ENCODE measurements at regions not wholly inside any gene's neighbourhood (a gene's known extent, or its start where the extent isn't known, plus 50 kb on each side); places are given as distances from the start of the nearest gene placed in this dataset.

DNA sequence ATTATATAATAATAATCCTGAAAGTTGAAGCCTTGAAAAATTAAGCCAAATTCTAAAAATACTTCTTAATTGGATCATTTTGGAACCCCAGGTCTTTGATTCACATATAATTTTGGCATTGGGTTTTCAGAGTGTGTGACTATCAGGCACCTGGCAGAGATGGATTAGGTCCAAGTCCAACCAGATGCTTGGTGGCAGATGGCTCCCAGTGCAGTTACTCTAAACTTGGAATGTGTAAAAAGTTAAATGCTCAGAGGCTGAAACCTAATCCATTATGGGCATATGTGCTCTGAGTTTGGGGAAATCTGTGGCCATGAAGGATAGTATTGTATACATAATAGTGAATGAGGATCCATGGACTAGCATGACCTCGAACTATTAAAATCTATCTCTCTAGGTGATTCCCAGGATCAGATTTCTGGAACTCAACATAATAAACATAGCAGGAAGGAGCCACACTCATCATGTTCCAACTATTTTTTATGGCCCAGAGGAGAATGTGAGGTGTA lies 333.0 kb downstream of the RPRM start:
- H3K4me1 ChIP-seq (ENCODE audit: insufficient read depth, low read length): no peaks in the 10 kb centered on the region
- no peak overlapping the region for H3K4me3 ChIP-seq (ENCODE audit: insufficient read depth, low read length)
- no peaks in the 10 kb centered on the region for H3K36me3 ChIP-seq (ENCODE audit: insufficient read depth, low read length)
- no peak overlapping the region for H3K4me2 ChIP-seq (ENCODE audit: insufficient read depth, low read length)
- TF ChIP-seq, protein P1, sequence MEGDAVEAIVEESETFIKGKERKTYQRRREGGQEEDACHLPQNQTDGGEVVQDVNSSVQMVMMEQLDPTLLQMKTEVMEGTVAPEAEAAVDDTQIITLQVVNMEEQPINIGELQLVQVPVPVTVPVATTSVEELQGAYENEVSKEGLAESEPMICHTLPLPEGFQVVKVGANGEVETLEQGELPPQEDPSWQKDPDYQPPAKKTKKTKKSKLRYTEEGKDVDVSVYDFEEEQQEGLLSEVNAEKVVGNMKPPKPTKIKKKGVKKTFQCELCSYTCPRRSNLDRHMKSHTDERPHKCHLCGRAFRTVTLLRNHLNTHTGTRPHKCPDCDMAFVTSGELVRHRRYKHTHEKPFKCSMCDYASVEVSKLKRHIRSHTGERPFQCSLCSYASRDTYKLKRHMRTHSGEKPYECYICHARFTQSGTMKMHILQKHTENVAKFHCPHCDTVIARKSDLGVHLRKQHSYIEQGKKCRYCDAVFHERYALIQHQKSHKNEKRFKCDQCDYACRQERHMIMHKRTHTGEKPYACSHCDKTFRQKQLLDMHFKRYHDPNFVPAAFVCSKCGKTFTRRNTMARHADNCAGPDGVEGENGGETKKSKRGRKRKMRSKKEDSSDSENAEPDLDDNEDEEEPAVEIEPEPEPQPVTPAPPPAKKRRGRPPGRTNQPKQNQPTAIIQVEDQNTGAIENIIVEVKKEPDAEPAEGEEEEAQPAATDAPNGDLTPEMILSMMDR (IDR thresholded peaks at IDR 0.05; ENCODE audit: extremely low read depth, low read depth, low read length): no peak
- no peaks in the 10 kb centered on the region for H3K79me2 ChIP-seq (ENCODE audit: insufficient read depth, low read length)
- no peaks in the 10 kb centered on the region for H4K20me1 ChIP-seq (ENCODE audit: insufficient read depth, low read length)
- H3K27me3 ChIP-seq (ENCODE audit: insufficient read depth, low read length): no peaks in the 10 kb centered on the region
- H3K27ac ChIP-seq (ENCODE audit: low read depth, low read length): no peak overlapping the region
- H3K9me3 ChIP-seq (ENCODE audit: low read depth, low read length): peaks cover 1% of the 10 kb centered on the region
- H2AFZ ChIP-seq (ENCODE audit: low read length): no peak overlapping the region
- DNase-seq (ENCODE audit: insufficient read length, low spot score, missing footprints): no peak

DNA sequence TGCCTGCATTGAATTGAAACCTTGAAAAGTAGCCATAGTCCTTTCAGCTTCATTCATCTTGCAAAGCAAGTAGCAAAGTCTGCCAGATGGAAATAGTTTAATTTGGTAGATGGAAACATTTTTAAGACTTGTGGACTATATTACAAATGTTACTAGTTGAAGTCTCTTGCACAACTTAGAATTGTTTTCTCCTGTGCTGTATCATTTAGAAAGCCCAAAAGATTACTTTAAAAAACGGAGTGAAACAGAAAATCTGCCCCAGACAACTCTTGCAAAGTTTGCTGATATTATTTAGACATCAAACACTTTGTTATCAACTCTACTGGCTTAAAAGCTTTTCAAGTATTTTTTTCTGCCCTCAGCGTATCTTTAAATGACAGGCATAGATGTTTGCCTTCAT lies 335.0 kb downstream of the RPRM start:
- Histone ChIP-seq H3K36me3 (ENCODE audit: insufficient read depth, low read length) (no peaks in the 10 kb centered on the region), H3K27me3 (ENCODE audit: insufficient read depth, low read length) (no peaks in the 10 kb centered on the region), H4K20me1 (ENCODE audit: insufficient read depth, low read length) (no peaks in the 10 kb centered on the region), H3K4me1 (ENCODE audit: insufficient read depth, low read length) (no peaks in the 10 kb centered on the region), H3K79me2 (ENCODE audit: insufficient read depth, low read length) (no peaks in the 10 kb centered on the region), H3K27ac (ENCODE audit: low read depth, low read length) (no peak overlapping the region), H3K9me3 (ENCODE audit: low read depth, low read length) (peaks cover 1% of the 10 kb centered on the region), H3K4me2 (ENCODE audit: insufficient read depth, low read length) (no peak overlapping the region), H2AFZ (ENCODE audit: low read length) (no peak overlapping the region), H3K4me3 (ENCODE audit: insufficient read depth, low read length) (no peak overlapping the region)
- TF ChIP-seq, protein P1 (IDR thresholded peaks at IDR 0.05; ENCODE audit: extremely low read depth, low read depth, low read length): no peak
- DNase-seq (ENCODE audit: insufficient read length, low spot score, missing footprints): no peak

DNA sequence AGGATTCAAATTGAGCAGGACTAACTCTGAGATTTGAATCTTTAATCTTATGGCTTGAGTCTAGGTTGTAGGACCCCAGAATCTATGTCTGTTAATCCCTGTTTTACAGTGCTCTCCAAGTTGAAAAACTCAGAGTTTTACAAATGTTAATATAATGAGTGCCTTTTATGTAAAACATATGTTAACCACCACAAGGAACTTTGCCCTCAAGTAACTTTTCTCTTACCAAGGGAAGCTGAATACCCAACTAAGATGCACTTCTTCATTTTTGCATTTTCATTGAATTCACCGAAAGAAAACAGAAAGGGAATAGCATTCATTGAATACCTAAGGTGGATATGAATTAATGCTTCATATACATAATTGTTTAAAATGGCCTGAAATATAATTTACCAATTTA lies 338.1 kb downstream of the RPRM start:
- Histone ChIP-seq H3K27ac (ENCODE audit: low read depth, low read length) (no peak overlapping the region), H3K79me2 (ENCODE audit: insufficient read depth, low read length) (no peaks in the 10 kb centered on the region), H4K20me1 (ENCODE audit: insufficient read depth, low read length) (no peaks in the 10 kb centered on the region), H3K4me2 (ENCODE audit: insufficient read depth, low read length) (no peak overlapping the region), H3K4me1 (ENCODE audit: insufficient read depth, low read length) (no peaks in the 10 kb centered on the region), H2AFZ (ENCODE audit: low read length) (no peak overlapping the region), H3K9me3 (ENCODE audit: low read depth, low read length) (peaks cover 1% of the 10 kb centered on the region), H3K27me3 (ENCODE audit: insufficient read depth, low read length) (no peaks in the 10 kb centered on the region), H3K4me3 (ENCODE audit: insufficient read depth, low read length) (no peak overlapping the region), H3K36me3 (ENCODE audit: insufficient read depth, low read length) (no peaks in the 10 kb centered on the region)
- TF ChIP-seq, protein P1 (IDR thresholded peaks at IDR 0.05; ENCODE audit: extremely low read depth, low read depth, low read length): no peak
- DNase-seq (ENCODE audit: insufficient read length, low spot score, missing footprints): no peak

DNA sequence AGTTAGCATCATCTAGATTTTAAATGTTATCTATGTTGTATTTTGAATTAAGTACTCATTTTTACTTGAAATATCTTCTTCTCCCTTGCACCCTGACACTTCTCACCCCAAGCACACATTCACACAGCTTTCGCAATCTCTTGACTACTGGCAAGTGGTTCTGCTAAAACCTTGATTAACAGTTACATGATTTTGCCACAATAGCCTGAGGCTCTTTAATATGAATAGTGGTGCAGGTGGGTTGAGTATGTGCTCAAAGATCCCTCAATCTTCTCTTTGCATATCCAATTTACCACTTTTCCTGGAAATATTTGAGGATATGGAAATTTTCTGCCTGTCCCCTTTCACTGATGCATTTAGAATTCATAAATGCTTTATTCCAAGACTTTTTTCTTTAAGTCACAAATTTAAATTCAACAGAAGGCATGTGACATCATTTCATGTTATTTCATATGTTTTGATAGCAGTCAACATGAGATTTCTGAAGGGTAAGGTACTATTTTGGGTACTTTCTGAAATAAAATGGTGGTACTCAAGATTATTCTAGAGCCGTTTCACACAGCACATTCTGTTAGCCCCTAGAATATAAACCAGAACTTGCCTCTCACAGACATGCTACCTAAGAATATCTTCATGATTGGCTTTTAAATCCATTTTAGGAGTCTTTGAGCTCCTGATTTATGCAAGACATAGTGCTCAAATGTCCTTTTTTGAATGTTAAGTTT lies 339.7 kb downstream of the RPRM start:
- Histone ChIP-seq H3K9me3 (ENCODE audit: low read depth, low read length) (peaks cover 1% of the 10 kb centered on the region), H4K20me1 (ENCODE audit: insufficient read depth, low read length) (no peaks in the 10 kb centered on the region), H3K4me1 (ENCODE audit: insufficient read depth, low read length) (no peaks in the 10 kb centered on the region), H3K27me3 (ENCODE audit: insufficient read depth, low read length) (no peaks in the 10 kb centered on the region), H3K4me2 (ENCODE audit: insufficient read depth, low read length) (no peak overlapping the region), H3K27ac (ENCODE audit: low read depth, low read length) (no peak overlapping the region), H3K36me3 (ENCODE audit: insufficient read depth, low read length) (no peaks in the 10 kb centered on the region), H3K79me2 (ENCODE audit: insufficient read depth, low read length) (no peaks in the 10 kb centered on the region), H2AFZ (ENCODE audit: low read length) (no peak overlapping the region), H3K4me3 (ENCODE audit: insufficient read depth, low read length) (no peak overlapping the region)
- DNase-seq (ENCODE audit: insufficient read length, low spot score, missing footprints): no peak
- TF ChIP-seq, protein P1 (IDR thresholded peaks at IDR 0.05; ENCODE audit: extremely low read depth, low read depth, low read length): no peak

All from osteoblast (primary cell).